CD4-positive, alpha-beta T cell treated with Interleukin-6 at 100 ng/mL for 8 hours (primary cell): ENCODE measurements at regions not wholly inside any gene's neighbourhood (a gene's known extent, or its start where the extent isn't known, plus 50 kb on each side); places are given as distances from the start of the nearest gene placed in this dataset.

ENCODE experiments used
- DNase-seq: peaks from one replicate; pipeline ENCODE4 v3.0.0-alpha.2; 2020; ENCODE audit warnings: mixed read lengths, low spot score

DNA sequence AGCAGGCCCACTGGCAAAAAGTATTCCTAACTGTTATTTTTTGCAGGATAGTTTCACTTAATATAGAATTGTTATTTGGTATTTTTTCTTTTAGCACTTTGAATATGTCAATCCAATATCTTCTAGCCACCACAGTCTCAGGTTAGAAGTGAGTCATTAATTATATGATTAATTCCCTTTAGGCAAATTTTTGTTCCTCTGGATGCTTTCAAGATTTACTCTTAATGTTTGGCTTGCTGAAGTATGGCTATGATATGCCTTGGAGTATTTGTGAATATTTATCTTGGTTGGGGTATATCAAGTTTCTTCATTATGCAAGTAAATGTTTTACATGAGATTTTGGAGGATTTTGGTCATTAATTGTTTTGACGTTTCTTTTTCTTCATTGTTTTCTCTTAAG lies 152.1 kb upstream of the ALCAM start:
- no peak for DNase-seq

DNA sequence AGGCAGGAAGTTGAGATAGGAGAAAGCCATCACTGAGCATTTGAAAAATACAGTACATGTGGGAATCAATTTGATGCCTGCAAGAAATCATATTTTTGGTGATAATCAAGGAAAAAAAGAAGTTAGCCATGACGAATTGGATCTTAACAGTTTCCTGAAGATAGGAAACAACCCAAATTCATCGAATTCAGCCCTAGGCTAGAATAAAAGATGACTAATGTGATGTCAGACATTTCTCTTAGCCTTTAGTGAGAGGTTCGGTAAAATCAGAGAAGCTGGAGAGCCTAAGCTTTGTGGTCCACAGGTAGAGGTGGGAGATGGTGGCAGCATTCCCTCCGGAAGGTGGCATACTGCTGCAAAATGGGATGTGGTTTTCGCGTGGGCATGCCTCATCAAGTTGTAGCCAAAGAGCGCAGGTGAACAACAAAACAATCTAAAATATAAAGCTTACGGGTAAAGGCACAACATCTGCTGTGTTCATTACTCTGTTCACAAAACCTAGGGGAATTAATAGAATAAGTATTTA lies 144.1 kb upstream of the ALCAM start:
- DNase-seq, result no peak

DNA sequence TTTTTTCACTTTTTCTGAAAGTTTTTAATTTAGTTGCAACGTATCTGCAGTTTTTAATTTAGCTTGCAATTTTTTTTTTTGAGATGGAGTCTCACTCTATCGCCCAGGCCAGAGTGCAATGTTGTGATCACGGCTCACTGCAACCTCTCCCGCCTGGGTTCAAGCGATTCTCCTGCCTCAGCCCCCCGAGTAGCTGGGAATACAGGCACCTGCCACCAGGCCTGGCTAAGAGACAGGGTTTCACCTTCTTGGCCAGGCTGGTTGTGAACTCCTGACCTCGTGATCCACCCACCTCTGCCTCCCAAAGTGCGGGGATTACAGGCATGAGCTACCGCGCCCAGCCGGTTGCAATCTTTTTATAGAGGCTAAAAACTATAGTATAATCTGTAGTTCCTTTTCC lies 142.9 kb upstream of the ALCAM start:
- no peak for DNase-seq

DNA sequence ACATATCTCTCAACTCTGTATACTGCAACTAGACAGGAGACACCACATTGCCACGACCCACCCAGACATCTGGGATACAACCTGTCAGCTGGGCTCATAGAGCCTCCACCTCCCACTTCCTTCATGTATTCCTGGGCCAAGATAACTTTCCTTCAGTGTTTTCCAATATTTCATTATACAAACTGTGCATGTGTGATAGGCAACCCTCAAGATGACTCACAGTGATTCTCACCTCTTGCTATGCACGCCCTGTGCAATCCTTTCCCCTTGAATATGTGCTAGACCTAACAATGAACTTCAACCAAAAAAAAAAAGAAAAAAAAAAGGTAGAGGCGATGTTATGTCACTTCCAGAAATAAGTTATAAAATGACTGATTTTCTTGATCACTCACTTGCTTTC lies 138.0 kb upstream of the ALCAM start:
- DNase-seq, result no peak

DNA sequence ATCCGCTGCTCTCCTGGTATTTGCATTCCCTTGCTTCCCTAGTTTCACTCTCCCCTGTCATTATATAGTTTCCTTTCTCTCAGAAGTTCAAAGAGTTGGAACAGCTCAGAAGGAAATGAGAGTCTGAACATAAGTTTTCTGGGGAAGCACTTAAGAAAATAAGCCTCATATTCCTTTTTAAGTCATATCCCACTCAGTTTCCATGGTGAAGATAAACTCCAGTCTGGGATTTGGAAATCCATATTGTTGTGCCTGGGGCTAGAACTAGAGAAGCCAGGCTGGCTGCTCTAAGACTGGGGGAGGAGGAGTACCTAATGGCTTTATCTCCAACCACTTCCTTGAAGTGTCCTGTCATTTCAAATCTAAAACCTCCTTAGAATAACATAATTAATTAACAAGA lies 134.2 kb upstream of the ALCAM start:
- no peak for DNase-seq

DNA sequence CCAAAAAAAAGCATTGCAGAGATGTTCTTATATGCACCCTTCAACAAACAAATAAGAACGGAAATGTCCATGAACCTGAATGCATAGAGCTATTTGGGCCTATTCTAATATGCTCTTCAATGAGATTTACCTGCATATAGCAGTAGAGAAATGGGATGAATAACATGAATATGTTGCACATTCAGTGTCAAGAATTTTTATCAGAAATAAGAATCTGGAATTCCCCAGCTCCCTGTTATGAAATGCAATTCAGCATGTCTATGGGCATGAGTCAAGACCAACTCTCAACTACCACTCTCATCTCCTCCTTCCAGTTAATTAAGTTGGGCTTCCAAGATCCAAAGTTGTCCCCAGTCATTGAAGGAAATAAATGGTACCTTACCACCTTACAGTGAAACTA lies 133.7 kb upstream of the ALCAM start:
- no peak for DNase-seq

DNA sequence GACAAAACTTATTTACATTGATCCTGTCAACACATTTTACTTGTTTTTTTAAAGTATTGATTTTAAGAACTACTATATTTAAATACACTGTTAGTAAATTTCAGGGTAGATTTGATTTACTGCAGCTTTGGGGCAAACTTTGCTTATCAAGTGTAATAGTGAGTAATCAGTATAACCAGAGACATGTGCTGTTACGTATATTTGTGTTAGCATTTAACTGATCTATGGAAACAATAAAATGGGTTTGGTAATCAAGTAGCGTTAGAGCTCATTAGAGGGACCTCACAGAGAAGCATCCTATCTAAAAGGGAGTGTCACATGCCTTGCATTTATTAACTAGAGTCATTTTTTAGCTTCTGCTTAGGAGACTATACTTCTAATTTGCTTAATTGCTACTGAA lies 131.5 kb upstream of the ALCAM start:
- DNase-seq, result no peak

DNA sequence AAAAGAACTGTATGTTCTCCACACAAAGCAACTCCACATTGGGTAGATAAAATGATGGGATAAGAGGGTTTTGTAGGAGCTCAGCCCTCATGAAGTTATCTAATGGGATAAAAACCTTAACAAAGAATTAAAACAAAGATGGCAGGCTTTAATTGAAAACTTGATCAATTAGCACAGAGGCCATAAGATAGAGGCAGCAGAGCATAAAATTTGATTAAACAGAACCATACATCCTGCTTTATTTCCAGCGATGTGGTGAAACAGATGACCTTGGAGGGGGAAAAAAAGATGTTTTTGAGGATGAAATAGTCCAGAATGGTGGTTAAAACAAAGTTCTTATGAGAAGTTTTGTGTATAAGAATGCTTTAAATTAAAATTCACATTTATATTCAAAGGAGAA lies 130.9 kb upstream of the ALCAM start:
- DNase-seq, result no peak

DNA sequence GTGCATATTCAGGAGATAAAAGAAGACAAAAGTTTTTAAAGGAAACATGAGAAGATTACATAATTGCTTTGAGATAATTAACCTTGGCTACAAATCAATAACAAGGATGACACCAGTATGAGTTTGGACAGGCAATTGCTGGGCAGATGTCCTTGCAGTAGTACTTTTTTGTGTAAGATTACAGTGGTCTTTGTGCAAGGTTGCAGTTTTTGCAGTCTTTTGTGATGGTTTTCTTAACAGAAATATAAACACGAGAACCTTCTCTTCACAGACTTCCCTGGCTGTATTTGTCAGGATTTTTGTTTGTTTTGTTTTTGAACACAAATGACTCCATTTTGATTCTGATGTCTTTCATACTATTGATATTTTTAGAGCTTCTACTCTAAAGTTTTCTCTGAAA lies 128.3 kb upstream of the ALCAM start:
- no peak for DNase-seq

DNA sequence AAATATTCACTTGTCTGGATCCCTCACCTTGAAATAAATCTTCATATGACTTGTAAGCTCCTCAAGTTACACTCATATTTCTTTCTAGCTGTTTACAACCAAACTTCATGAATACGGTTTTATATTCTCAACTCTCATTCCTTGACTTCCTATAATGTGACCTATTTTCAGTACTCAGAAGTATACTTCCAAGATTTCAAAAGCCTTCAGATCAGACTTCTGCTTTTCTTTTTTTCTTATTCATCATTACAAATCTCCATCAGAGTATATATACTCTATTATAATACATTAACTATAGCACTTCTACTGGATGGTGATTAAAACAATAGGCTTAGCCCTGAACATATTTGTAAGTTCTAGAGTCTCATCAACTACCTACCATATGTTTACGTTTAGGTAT lies 123.6 kb upstream of the ALCAM start:
- DNase-seq, result no peak

DNA sequence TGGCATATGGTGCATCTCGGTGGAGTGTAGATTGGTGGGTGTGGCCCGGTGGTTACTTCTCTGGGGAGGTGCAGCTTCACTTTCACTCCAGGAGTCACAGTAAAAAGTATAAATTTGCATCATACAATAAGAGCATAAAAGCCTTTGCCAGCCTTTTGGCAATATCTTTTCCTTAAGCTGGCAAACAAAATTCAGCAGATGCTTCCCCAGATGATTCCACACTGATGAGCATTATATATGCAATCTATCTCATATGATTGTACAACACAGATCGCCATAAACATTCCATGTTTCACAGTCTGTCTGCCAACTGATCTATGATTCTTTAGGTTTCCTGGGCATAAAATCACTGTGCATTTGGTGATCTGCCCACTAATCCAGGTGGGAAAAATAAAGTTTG lies 120.2 kb upstream of the ALCAM start:
- DNase-seq, result no peak

DNA sequence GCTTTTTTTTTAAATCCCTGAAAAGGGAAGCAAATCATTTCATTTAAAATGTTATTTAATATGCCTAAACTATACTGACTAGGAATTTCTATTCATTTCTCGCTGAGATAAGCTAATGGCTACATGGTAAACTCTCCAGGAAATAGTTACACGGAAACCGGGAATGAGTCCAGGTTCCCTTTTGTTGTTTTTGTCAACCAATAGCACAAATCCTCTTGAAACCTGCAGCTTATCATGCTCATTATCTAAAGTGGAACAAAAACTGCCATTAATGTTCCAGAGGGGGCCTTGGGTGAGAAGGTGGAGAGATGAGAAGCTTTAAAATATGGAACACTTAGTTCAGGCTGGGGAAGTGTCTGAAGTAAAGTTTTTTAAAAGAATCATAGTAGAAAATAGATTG lies 113.5 kb upstream of the ALCAM start:
- DNase-seq, result no peak

DNA sequence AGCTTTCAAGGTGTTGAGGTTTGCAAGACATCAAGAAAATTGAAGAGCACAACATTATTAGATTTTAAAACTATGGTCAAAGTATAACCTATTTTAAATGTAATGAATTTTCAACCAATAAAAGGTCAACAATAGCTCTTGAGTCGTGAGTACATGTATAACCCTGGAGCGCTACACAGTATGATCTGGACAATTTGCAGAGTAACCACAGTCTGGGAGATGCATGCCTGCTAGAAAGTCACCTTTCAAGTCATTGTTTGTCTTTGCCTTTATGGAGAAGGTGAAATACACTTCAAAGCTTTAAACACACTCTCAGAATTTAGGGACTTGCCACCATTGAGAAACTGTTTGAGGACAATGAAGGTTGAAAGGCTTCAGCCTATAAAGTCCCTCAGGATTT lies 112.6 kb upstream of the ALCAM start:
- DNase-seq, result no peak

DNA sequence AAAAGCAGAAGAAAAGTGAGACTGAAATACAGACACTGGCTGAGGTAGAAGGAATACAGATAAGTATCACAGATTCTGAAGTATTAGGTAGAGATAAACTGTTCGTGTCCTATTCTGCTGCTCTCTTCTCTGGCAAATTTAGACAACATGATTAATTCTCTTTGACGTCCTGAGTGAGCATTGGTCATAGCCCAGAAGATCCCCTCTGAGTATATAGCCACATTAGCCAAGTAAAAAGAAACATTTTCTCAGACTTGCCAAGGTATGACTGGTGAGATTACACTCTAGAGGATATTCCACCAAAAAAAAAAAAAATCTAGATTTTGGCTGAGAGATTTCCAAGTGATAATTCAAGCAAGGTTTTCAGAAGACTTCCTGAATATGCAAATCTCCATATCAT lies 111.4 kb upstream of the ALCAM start:
- DNase-seq, result no peak

DNA sequence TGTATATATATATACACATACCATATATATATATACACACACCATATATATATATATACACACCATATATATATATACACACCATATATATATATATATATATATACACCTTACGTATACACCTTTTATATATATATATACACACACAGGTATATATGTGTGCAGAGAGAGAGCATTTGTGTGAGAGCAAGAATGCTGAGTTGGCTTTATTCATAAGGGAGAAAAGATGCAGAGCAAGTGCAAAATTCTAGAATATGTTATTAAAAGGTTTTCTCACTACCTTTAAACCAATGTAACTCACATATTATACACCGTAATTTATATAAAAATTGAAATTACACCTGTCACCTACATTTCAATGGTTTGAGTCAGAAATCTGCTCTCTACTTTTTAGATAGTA lies 107.2 kb upstream of the ALCAM start:
- DNase-seq, result no peak

DNA sequence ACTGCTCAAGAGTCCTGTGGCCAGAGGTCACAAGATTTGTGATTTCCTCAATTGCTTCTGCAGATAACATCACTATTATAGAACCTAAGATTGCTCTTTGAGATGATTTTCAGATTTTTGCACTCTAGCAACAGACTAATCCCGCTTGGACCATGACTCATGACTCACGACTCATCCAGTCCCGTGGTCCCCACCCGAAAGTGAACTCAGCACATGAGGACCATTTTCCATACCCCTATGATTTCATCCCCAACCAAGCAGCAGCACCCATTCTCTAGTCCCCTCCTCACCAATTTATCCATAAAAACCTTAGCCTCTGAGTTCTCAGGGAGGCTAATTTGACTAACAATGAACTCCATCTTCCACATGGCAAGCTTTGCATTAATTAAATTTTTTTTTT lies 106.3 kb upstream of the ALCAM start:
- no peak for DNase-seq

DNA sequence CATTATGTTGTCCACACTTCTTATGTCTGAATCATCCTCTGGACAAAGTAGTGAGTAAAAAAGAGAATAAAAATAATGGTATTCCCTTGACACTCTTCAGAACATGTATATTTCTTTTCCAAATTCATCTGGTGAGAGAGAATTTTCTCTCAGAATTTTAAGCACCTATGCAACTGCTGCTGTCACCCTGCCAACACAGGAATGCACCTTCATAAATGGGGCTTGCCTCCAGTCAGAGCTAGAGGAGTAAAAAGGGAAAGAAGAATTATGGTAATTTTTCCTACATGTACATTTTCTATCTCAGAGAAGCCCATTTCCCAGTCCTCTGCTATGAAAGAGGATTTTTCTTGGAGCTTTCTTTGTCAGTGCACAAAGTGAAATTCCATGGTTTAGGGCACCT lies 92.2 kb upstream of the ALCAM start:
- no peak for DNase-seq

DNA sequence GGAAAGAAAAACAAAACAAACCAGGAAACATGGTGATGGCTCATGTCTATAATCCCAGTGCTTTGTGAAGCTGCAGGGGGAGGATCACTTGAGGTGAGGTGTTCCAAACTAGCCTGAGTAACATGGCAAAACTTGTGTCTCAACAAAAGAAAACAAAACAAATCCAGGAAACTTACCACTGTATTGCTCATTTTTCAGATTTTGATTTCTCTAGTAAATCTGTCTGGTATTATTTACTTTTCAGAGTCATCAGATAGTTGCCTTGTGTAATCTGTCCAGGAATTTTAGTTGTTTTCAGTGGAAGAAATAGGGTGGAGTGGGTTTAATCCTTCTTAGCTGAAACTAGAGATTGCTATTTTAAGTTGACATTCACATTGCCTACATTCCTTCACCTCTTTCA lies 91.8 kb upstream of the ALCAM start:
- DNase-seq, result no peak

DNA sequence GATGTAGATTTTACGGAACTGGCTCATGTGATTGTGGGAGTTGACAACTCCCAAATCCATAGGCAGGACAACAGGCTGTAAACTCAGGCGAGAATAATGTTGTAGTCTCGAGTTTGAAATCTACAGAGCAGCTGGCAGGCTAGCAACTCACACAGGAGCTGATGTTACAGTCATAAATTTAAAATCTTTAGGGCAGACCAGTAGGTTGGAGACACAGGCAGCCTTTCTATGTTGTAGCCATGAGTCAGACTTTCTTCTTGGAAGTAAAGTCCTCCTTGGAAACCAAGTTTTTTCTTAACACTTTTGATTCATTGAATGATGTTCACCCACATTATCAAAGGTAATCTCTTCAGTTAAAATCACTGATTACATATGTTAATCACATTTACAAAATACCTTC lies 89.1 kb upstream of the ALCAM start:
- DNase-seq, result no peak

DNA sequence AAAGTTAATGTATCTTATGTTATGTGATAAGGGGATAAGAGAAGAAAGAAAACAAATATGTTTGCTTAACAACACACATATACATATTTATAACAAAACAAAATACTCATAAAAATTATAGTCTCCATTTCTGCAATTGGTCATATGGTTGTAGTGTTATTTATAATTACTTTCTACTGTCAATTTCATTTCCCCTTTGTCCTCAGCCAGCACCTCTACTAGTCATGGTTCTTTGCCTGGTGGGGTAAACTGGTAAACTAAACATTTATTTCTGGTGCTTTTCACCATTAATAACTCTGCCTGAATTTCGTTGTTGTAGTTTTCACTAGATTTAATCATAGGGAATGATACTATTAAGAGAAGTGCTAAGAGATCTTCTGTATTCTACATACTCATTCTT lies 88.0 kb upstream of the ALCAM start:
- DNase-seq, result no peak

DNA sequence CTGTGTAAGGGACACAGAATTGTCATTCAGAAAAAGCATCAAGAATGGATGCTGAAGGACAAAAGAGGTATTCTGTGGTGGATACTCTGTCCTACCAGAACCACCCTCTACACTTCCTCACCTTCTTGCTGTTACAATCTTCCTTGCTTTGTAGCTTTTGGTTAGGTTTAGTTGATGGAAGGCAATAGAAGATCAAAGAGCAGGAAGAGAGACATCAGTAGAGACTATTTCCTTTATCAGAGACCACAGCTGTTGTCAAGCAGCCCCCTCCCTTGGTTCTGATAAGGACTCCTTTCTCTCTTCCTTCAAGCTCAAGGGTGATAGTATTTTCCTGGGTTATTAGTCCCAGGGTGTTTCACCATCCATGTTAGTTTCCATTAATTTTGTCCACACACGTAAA lies 84.7 kb upstream of the ALCAM start:
- no peak for DNase-seq

DNA sequence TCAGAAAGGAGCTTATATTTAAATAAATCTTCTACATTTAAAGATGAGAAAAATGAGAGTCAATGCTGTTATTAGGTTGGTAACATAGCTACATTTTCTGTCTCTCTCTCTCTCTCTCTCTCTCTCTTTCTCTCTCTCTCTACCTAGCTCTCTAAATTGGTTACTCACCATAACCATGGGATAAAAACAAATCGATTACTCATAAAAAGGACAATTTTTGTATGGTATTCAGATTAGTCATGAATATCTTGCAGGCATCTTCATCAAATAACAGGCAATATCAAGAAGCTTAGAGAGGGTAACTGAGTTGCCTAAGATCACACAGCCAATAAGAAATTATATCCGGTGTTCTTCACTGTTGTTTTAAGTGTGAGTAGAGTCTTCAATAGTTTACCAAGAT lies 81.8 kb upstream of the ALCAM start:
- DNase-seq, result no peak

DNA sequence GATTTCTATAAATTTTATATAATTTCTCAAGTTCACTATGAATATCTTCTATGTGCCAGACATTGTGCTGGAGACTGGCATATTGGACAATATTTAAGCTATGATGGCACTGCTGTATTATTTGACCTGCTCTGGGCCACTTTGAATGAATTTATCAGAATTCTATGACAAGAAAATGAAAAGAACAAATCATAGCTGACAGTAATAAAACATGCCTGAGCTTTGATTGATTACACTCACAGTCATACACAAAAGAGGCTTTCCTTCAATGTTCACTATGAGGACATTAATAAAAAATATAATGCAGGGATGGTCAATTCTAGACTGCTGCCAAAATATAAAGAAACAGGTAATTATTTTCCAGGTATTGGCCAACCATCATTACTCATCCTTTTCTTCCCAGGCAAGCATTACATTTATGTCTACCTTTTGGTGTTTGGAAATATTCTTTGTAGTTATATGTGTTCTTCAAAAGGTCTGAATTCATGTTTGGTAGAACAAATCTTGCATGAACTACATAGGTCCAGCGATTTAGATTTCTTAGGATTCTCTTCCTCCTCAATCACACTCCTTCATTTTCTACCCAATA lies 81.0 kb upstream of the ALCAM start:
- DNase-seq, result no peak

DNA sequence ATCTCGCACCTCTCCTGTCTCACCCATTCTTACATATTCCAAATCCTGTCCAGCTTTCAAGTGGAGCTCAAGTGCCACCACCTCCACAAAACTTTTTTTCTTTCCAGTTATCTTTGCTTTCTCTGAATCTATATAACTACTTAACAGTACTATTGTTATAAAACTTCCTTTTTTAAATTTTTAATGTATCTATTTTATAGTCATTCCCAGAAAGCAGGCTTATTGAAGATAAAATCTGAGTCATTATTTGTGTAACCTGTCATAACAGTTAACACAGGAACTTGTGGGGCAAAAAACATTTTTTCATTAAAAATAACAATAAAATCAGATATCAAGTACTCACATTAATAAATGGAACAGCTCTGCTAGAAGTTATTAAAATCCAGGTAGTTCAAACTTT lies 73.3 kb upstream of the ALCAM start:
- no peak for DNase-seq
